Type B pancreatic cell (in vitro differentiated cells): ENCODE measurements at regions not wholly inside any gene's neighbourhood (a gene's known extent, or its start where the extent isn't known, plus 50 kb on each side); places are given as distances from the start of the nearest gene placed in this dataset.

ENCODE experiments used
- DNase-seq: peaks from one replicate; pipeline ENCODE4 v3.0.0; 2021; ENCODE audit warnings: mixed read lengths; ENCODE audit not compliant: unreplicated experiment; ENCODE audit errors: extremely low spot score
- H3K27ac Mint-ChIP-seq: 2 replicates; pipeline ENCODE4 v1.8.0; 2021; ENCODE audit warnings: mild to moderate bottlenecking, mixed read lengths
- H3K27me3 Mint-ChIP-seq: 2 replicates; pipeline ENCODE4 v1.8.0; 2021; ENCODE audit warnings: mixed read lengths
- H3K36me3 Mint-ChIP-seq: 2 replicates; pipeline ENCODE4 v1.8.0; 2021; ENCODE audit warnings: mixed read lengths
- H3K4me1 Mint-ChIP-seq: one replicate; pipeline ENCODE4 v1.8.0; 2021; ENCODE audit warnings: mixed read lengths; ENCODE audit not compliant: unreplicated experiment
- H3K4me3 Mint-ChIP-seq: 2 replicates; pipeline ENCODE4 v1.8.0; 2021; ENCODE audit warnings: mild to moderate bottlenecking, mixed read lengths
- H3K9me3 Mint-ChIP-seq: 2 replicates; pipeline ENCODE4 v1.8.0; 2021; ENCODE audit warnings: mixed read lengths
- CTCF ChIP-seq: fragments of 200-600 bp; sonication (generic); conservative IDR thresholded peaks from 2 replicates; pipeline ENCODE4 v1.5.0; 2021; ENCODE audit warnings: antibody characterized with exemption, mild to moderate bottlenecking

GRCh38 chr20:62527781-62528180 lies 52.0 kb upstream of the GATA5 start:
- Mint-ChIP-seq H3K27ac (no peak overlapping the region), H3K36me3 (no peaks in the 10 kb centered on the region), H3K27me3 (peaks cover 9% of the 10 kb centered on the region), H3K4me3 (no peak overlapping the region), H3K9me3 (no peaks in the 10 kb centered on the region), H3K4me1 (peaks cover 22% of the 10 kb centered on the region)
- DNase-seq: no peak
- no peak for TF ChIP-seq CTCF

- Mint-ChIP-seq H3K27ac (no peak overlapping the region), H3K36me3 (no peaks in the 10 kb centered on the region), H3K9me3 (no peaks in the 10 kb centered on the region), H3K4me1 (peaks cover 17% of the 10 kb centered on the region), H3K27me3 (peaks cover 4% of the 10 kb centered on the region), H3K4me3 (no peak overlapping the region)
- no peak for DNase-seq
- no peak for TF ChIP-seq CTCF
Observed at GRCh38 chr20:62528983-62529891, 53.4 kb upstream of the GATA5 start.

DNA sequence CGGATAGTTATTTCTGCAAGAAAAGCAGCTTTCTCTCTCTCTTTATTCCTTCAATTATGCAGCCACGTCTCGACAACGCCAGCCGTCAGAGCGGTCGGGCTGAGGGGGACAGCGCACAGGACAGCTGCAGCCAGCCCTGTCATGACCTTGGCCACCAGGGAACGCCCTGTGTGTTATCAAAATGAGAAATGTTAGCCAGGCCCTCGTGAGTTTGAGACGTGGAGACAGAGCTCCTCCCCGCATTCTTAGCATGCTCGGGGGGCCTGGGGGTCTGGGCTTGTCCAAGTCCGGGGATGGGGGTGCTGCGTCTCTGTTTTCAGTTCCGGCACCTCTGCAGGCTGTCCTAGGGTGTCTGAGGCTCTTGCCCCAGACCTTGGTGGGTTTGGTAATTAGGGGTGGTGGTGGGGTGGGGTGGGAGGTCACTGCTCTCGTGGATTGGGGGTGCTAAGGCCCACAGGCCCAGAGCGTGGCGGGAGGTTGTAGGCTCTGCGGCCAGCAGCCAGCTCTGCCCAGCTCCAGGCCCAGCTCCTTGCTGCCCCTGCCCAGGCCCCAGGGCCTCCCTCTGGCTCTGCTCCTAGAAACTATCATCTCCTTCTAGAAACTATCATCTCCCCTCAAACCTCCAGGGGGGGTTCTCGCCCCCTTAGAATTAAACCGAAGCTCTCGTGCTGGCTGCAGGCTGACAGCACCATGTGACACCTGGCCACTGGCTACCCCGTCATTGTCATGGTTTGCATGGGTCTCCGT lies 54.3 kb upstream of the GATA5 start:
- peaks cover 7% of the 10 kb centered on the region for H3K27me3 Mint-ChIP-seq
- no peak overlapping the region for H3K4me3 Mint-ChIP-seq
- no peak for TF ChIP-seq CTCF
- no peak for DNase-seq
- H3K4me1 Mint-ChIP-seq: peaks cover 11% of the 10 kb centered on the region
- no peak overlapping the region for H3K27ac Mint-ChIP-seq
- no peaks in the 10 kb centered on the region for H3K36me3 Mint-ChIP-seq
- no peaks in the 10 kb centered on the region for H3K9me3 Mint-ChIP-seq

GRCh38 chr20:62530643-62531032 lies 54.8 kb upstream of the GATA5 start:
- H3K9me3 Mint-ChIP-seq: no peaks in the 10 kb centered on the region
- H3K4me1 Mint-ChIP-seq: peaks cover 11% of the 10 kb centered on the region
- H3K27ac Mint-ChIP-seq: no peak overlapping the region
- no peak overlapping the region for H3K4me3 Mint-ChIP-seq
- H3K27me3 Mint-ChIP-seq: peaks cover 7% of the 10 kb centered on the region
- no peak for DNase-seq
- no peaks in the 10 kb centered on the region for H3K36me3 Mint-ChIP-seq
- TF ChIP-seq CTCF: no peak

DNA sequence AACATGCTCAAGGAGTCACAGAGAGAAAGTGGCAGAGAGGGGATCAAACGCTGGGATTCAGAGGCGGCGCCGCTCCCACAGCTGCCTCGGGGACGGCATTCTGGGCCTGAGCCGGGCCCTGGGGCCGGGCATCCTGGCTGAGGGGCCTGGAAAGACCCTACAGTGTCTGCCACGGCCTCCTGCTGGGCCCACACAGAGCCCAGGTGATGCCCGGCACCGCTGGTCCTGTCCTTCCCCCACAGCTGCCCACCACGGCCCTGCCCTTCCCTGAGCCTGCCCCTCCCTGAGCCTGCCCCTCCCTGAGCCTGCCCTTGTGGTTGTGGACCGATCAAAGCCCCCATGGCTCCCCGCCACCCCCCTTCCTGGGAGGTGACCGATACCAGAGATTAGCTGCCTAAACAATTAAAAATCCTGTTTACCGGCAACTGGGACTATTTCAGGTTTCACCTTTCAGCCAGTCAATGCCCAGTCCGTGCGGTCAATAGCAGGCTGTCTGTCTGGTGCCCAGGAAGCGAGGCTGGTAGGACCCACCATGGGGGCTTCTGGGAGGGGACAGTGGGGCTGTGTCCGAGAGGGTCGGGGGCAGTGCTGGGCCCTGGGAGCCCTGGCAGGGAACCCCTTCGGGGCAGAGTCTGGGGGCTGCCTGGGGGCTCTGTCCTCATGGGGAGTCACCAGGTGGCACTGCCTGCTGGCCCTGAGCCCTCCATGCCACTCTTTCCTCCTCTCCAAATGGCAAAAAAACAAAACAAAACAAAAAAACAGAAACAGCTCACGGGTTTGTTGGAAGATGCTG lies 55.4 kb upstream of the GATA5 start:
- TF ChIP-seq CTCF: no peak
- H3K36me3 Mint-ChIP-seq: no peaks in the 10 kb centered on the region
- no peak overlapping the region for H3K27ac Mint-ChIP-seq
- H3K4me1 Mint-ChIP-seq: peaks cover 11% of the 10 kb centered on the region
- DNase-seq: no peak
- H3K4me3 Mint-ChIP-seq: no peak overlapping the region
- no peaks in the 10 kb centered on the region for H3K9me3 Mint-ChIP-seq
- peaks cover 7% of the 10 kb centered on the region for H3K27me3 Mint-ChIP-seq
